Aorta (tissue), 5 donors: ENCODE measurements at regions not wholly inside any gene's neighbourhood (a gene's known extent, or its start where the extent isn't known, plus 50 kb on each side); places are given as distances from the start of the nearest gene placed in this dataset.
"Not testable (repeated sequence)": the region's sequence is repeated elsewhere in the genome, so short reads cannot be mapped to it uniquely, and the experiment has no call there.

Experiments used
- ATAC-seq: fragments of 200-7000 bp; cut with Tn5 transposase; one replicate; pipeline ENCODE4 v1.9.1; 2022; ENCODE audit warnings: moderate library complexity; ENCODE audit not compliant: low FRiP score
- DNase-seq, 2 donors: peaks; one replicate each; pipeline ENCODE4 v3.0.0-alpha.2; 2020
- H3K27ac ChIP-seq, 2 donors: one replicate each; pipeline ENCODE4 v1.5.1; 2013; ENCODE audit warnings: low read length in 2 of 2, mild to moderate bottlenecking in 2 of 2, moderate library complexity in 2 of 2, control low read depth in 1 of 2, inconsistent platforms in 1 of 2, low read depth in 1 of 2
- H3K27me3 ChIP-seq, 2 donors: one replicate each; pipeline ENCODE4 v1.6.1; 2013; ENCODE audit warnings: control low read depth in 1 of 2, low read length in 1 of 2, mild to moderate bottlenecking in 1 of 2, moderate library complexity in 1 of 2; ENCODE audit not compliant: insufficient read depth in 2 of 2, control insufficient read depth in 1 of 2
- H3K36me3 ChIP-seq, 2 donors: one replicate each; pipeline ENCODE4 v1.6.1; 2013; ENCODE audit warnings: control low read depth in 1 of 2, low read length in 1 of 2, mild to moderate bottlenecking in 1 of 2; ENCODE audit not compliant: insufficient read depth in 2 of 2, control insufficient read depth in 1 of 2
- H3K4me1 ChIP-seq, 2 donors: one replicate each; pipeline ENCODE4 v1.6.1; 2013; ENCODE audit warnings: low read length in 2 of 2, control low read depth in 1 of 2, mild to moderate bottlenecking in 1 of 2, moderate library complexity in 1 of 2; ENCODE audit not compliant: insufficient read depth in 2 of 2, control insufficient read depth in 1 of 2
- H3K4me3 ChIP-seq, 2 donors: one replicate each; pipeline ENCODE4 v1.5.1; 2013; ENCODE audit warnings: low read length in 2 of 2, control low read depth in 1 of 2, mild to moderate bottlenecking in 1 of 2
- H3K9me3 ChIP-seq: one replicate; pipeline ENCODE4 v1.6.1; 2013; ENCODE audit warnings: mild to moderate bottlenecking, low read length; ENCODE audit not compliant: control insufficient read depth
- WGBS, 2 donors: extraction: QIAGEN DNeasy Blood & Tissue Kit; methylation state at CpG; one replicate each; pipeline ENCODE4 v1.1.7; 2013; 5-methylcytosine and 5-hydroxymethylcytosine counted together
- intact Hi-C, 2 donors: fragments of 100-400 bp; cut with DNase I; formaldehyde crosslinking; loops; one replicate each; pipeline versions ENCODE4 v1.14.2 to v1.15.0; 2022
- donor health status: healthy with polysubstance abuse.
- donor health status: Bipolar disorder and iron deficiency.
- donor health status: DM: no; HTN: no; CAD: no.
- donor health status: DM: no; HTN: no; CAD: no.
- donor health status: DM: yes; HTN: yes; CAD: no.

GRCh38 chr1:74853756-74854155 lies 120.8 kb downstream of the TYW3 start:
- no peak overlapping the region for H3K4me3 ChIP-seq
- no peak overlapping the region for H3K27ac ChIP-seq
- no peaks in the 10 kb centered on the region for H3K9me3 ChIP-seq
- 70 to 72% methylated on average over 3 of the region's 3 CpGs for WGBS, 2 donors
- ATAC-seq, result no peak
- no peak for DNase-seq
- peaks cover 0 to 1% of the 10 kb centered on the region in 2 donors for H3K27me3 ChIP-seq
- no peaks in the 10 kb centered on the region for H3K36me3 ChIP-seq
- no peaks in the 10 kb centered on the region for H3K4me1 ChIP-seq
- intact Hi-C loops, result no loop called here

GRCh38 chr1:74856174-74856573 lies 123.2 kb downstream of the TYW3 start:
- WGBS, 2 donors, result 44 to 46% methylated on average over 1 of the region's 1 CpG

GRCh38 chr1:74857676-74858075 lies 124.7 kb downstream of the TYW3 start:
- no peak for ATAC-seq
- WGBS, 2 donors, result 74 to 84% methylated on average over 6 of the region's 6 CpGs
- intact Hi-C loops, result no loop called here

More at GRCh38 chr1:74856174-74856573, 123.2 kb downstream of the TYW3 start:
- H3K9me3 ChIP-seq, result no peaks in the 10 kb centered on the region
- ATAC-seq (no peak), DNase-seq (no peak)
- no peaks in the 10 kb centered on the region for H3K36me3 ChIP-seq
- H3K4me3 ChIP-seq, result no peak overlapping the region
- H3K27me3 ChIP-seq, result peaks cover 0 to 1% of the 10 kb centered on the region in 2 donors
- H3K4me1 ChIP-seq, result no peaks in the 10 kb centered on the region
- intact Hi-C loops, result no loop called here
- no peak overlapping the region for H3K27ac ChIP-seq

GRCh38 chr1:74858136-74858535 lies 125.2 kb downstream of the TYW3 start:
- Histone ChIP-seq H3K9me3 (no peaks in the 10 kb centered on the region), H3K27ac (no peak overlapping the region), H3K36me3 (no peaks in the 10 kb centered on the region), H3K27me3 (peaks cover 0 to 1% of the 10 kb centered on the region in 2 donors), H3K4me1 (no peaks in the 10 kb centered on the region), H3K4me3 (no peak overlapping the region)
- WGBS, 2 donors, result 83 to 88% methylated on average over 5 of the region's 5 CpGs
- ATAC-seq, result no peak
- intact Hi-C loops, result no loop called here
- no peak for DNase-seq

More at GRCh38 chr1:74857676-74858075, 124.7 kb downstream of the TYW3 start:
- Histone ChIP-seq H3K36me3 (no peaks in the 10 kb centered on the region), H3K9me3 (no peaks in the 10 kb centered on the region), H3K4me1 (no peaks in the 10 kb centered on the region), H3K4me3 (no peak overlapping the region), H3K27me3 (peaks cover 0 to 1% of the 10 kb centered on the region in 2 donors), H3K27ac (no peak overlapping the region)
- DNase-seq, result no peak

- ATAC-seq, result peak; percentile 19
- Histone ChIP-seq H3K36me3 (no peaks in the 10 kb centered on the region), H3K27me3 (peaks cover 0 to 1% of the 10 kb centered on the region in 2 donors), H3K4me1 (no peaks in the 10 kb centered on the region), H3K4me3 (no peak overlapping the region), H3K27ac (no peak overlapping the region), H3K9me3 (no peaks in the 10 kb centered on the region)
- 81 to 85% methylated on average over 1 of the region's 1 CpG for WGBS, 2 donors
- intact Hi-C loops, result no loop called here
- DNase-seq, result no peak
These were observed 128.9 kb downstream of the TYW3 start for GRCh38 chr1:74861867-74862266.

GRCh38 chr1:74869702-74870101 lies 136.8 kb downstream of the TYW3 start:
- Histone ChIP-seq H3K4me1 (no peaks in the 10 kb centered on the region), H3K4me3 (no peak overlapping the region), H3K9me3 (peaks cover 3% of the 10 kb centered on the region), H3K27ac (no peak overlapping the region), H3K27me3 (no peaks in the 10 kb centered on the region), H3K36me3 (no peaks in the 10 kb centered on the region)
- intact Hi-C loops, result no loop called here
- 54 to 59% methylated on average over 1 of the region's 1 CpG for WGBS, 2 donors
- ATAC-seq (no peak), DNase-seq (no peak)

GRCh38 chr1:74877366-74877765 lies 144.4 kb downstream of the TYW3 start:
- 76 to 79% methylated on average over 14 of the region's 14 CpGs for WGBS, 2 donors
- intact Hi-C loops, H3K27ac ChIP-seq, H3K4me3 ChIP-seq, H3K4me1 ChIP-seq, H3K9me3 ChIP-seq, DNase-seq, ATAC-seq, H3K36me3 ChIP-seq, H3K27me3 ChIP-seq: not testable (repeated sequence)

- Histone ChIP-seq H3K36me3 (no peaks in the 10 kb centered on the region), H3K4me3 (no peak overlapping the region), H3K27ac (no peak overlapping the region), H3K9me3 (no peaks in the 10 kb centered on the region), H3K27me3 (no peaks in the 10 kb centered on the region), H3K4me1 (no peaks in the 10 kb centered on the region)
- ATAC-seq (no peak), DNase-seq (no peak)
- intact Hi-C loops, result no loop called here
- 58 to 61% methylated on average over 3 of the region's 3 CpGs for WGBS, 2 donors
These were observed 162.5 kb downstream of the TYW3 start for GRCh38 chr1:74895411-74895810.

- Histone ChIP-seq H3K9me3 (no peaks in the 10 kb centered on the region), H3K27ac (no peak overlapping the region), H3K36me3 (no peaks in the 10 kb centered on the region), H3K4me3 (no peak overlapping the region), H3K4me1 (no peaks in the 10 kb centered on the region), H3K27me3 (no peaks in the 10 kb centered on the region)
- no peak for DNase-seq
- intact Hi-C loops, result no loop called here
- no peak for ATAC-seq
These were observed 175.2 kb downstream of the TYW3 start for GRCh38 chr1:74908131-74908530.
